ENCODE measurements at regions not wholly inside any gene's neighbourhood (a gene's known extent, or its start where the extent isn't known, plus 50 kb on each side); places are given as distances from the start of the nearest gene placed in this dataset.
A peak's percentile ranks its signal among the peaks of the same experiment; 100 is the strongest.

DNA sequence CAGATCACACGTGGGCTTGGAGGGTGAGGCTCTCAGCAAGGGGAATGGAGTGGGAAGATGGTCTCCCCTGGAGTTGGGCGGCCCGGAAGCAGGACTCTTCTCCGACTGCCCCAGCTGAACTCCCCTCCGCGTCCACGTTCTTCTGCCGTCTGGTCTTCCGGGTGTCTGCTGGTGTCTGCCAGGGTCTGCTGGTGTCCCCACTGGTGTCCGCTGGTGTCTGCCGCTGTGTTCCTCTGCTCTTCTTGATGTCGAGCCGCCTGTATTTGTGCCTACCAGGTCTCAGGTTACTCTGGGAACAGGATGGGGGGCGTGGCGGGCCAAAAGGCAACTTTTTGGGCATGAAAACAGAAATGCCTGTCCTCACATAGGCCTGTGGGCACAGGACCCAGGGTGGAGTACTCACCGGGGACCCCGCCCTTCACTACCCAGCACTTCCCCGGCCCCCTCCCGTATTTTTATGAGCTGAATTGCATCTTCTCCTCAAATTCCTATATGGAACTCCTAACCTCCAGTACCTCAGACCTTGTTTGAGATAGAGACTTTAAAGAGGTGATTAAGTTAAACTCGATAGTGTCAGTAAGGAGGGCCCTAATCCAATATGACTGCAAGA, 675.4 kb downstream of the SEMA5A start:
- DNase-seq = no peak

DNA sequence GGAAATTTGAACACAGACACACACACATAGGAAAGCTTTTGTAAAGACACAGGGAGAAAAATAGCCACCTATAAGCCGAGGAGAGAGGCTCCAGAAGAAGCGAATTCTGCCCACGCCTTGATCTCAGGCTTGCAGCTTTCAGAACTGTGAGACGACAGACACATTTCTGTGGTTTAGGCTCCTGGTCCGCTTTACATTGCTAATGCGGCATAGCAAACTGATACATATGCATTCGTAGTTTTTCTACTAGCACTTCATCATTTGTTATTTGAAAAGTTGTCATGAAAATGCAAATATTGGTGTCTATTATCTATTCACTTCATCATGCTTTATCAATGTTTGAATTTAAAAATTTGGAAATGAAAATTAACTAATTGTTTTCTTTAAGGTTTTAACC, 674.9 kb downstream of the SEMA5A start:
- DNase-seq = no peak

DNA sequence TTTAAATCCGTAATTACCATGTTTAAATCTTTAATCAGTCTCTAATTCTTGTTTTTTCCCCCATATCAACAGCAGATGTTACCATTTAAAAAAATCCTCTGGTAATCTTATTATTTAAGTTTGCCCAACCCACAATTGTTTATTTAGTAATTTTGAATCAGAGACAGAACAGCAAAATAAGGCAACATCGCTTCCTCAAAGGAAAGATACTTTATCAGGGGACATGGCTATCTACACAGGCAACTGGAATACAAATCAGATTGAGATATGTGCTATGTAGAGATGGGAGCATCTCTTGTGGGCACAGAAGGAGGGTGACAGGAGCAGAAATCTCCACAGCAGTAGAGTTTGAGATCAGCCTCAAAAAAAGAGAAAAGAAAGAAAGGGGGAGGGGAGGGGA, 674.4 kb downstream of the SEMA5A start:
- no peak for DNase-seq

DNA sequence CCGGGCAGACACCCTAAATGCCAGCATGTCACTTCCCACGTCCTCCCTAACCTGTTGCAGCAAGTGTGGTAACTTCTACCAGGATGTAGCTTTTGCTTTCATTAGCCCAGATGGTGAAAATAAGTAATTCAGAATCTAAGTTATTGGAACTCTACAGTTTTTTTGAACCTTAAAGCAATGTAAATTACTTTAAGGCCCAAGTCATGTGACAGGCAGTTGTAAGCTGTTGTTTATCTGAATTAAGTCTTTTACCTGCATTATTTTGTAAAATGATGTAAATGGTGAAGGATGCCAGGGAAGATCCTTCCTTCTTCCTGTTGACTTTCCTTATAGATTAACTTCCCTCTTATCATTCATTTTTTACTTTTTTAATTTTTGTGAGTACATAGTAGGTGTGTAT, 670.2 kb downstream of the SEMA5A start:
- no peak for DNase-seq

DNA sequence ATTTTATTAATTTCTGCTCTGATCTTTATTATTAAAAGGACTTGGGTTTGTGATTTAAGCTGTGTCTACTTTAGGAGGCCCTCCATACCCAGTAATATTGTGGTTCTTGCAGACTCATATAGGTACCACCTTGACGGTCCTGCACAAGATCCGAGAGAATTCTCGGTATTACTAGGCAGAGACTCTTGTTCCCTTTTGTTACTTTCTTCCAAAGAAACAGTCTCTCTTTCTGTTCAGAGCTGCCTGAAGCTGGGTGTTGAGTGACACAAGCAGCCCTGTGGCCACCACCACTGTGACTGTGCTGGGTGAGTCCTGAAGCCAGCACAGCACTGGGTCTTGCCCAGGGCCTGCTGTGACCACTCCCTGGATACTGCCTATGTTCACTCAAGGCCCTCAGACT, 666.6 kb downstream of the SEMA5A start:
- DNase-seq = no peak

DNA sequence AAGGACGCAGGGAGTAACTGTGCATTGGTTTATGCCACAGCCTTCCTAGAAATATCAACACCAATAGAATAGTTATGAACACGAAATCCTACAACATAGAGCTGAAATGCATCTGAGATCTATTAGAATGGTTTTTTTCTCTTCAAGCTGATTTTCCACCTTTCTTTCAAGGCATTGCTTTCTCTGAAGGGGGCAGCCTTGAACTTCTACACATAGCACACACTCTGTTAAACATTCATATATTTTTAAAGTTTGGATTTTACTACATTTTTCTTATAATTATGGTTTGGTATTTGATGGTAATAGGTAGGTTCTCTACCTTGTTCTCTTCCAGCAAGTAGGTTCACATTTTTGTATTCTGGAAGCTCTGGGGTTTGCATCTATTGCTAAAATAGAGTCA, 661.8 kb downstream of the SEMA5A start:
- DNase-seq = no peak

DNA sequence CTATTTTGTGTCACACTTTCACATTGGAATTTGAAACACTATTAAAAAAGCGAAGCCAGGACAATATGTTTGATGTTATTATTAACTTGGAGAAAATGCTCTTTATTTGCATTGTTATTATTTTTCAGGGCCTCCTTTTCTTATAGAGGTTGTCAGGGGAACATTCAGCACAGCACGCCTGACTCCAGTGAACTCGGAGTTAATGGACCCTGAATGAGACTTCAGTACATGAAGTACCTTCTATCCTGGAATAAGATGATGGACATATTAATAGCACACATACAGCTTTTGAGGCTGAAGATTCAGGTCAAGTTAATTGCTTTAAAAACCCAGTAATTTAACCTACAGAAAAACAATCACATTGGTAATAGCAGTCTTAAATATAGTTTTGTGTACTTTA, 652.9 kb downstream of the SEMA5A start:
- DNase-seq = no peak

DNA sequence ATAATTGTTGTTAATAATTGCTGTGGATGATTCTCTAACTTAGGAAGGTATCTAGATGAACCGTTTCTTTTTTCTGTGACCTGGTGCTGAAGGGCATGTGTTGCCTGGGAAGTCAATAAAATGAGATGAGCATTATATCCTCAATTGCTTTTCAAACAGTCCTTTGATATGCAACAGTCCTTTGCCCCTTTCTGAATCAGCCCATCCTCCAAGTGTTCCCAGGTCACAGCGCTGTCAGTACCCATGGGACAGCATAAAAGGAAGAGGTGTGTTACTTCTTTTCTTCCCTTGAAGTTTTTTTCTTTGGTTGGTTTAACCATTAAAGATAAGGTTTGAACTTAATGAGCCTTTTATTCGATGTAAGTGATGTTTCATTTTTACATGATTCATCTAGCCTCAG, 651.8 kb downstream of the SEMA5A start:
- no peak for DNase-seq

DNA sequence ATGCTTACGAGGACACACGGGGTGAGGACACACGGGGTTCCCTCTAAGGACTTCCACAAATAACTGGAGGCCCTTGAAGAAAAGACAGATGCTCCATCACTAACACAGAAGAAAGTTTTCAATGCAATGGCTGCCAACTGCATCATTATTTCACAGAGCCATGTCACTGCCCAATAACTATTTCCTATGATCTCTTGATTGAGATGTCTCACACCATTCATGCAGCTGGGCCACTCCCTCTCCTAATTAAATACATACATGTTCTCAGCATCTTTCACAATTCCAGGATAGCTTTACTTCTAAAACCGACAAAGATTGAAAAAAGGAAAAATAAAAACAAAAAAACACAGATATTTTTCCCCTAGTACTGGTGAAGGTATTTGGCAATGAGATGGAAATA, 650.8 kb downstream of the SEMA5A start:
- DNase-seq = no peak

DNA sequence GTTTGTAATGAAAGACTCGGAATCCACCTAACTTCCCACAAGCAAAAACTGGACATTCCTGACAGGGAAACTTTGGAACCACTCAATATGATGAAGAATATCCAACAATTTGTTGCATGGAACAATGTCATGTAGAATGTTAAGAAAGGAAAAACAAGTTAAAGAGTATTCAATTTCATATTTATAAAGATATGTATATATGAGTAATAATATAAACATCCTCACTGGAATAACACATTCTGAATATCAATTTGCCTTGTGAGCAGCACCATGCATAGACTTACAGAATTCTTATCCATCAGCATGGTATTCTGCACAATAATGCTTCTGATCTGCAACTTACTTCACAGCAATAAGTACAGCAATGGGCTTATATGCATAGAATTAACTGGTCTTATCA, 650.3 kb downstream of the SEMA5A start:
- DNase-seq = no peak

DNA sequence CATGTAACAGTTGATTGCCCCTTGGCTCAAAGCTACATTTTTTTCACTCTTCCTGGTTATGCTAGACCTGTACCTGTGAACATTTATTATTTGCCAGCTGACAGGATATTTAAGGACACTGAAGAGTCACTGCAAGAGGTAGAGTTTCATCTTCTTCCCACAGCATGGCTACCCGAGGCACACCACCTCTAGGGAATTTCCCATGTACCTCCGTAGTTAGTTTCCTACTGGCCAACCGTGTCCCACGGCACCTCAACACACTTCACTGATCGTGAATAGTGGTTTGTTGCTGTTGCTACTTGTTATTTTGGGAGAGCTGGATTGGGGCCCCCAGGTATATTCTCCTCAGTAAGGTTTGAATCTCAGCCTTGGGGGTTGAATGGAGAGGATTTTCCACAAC, 648.6 kb downstream of the SEMA5A start:
- no peak for DNase-seq

DNA sequence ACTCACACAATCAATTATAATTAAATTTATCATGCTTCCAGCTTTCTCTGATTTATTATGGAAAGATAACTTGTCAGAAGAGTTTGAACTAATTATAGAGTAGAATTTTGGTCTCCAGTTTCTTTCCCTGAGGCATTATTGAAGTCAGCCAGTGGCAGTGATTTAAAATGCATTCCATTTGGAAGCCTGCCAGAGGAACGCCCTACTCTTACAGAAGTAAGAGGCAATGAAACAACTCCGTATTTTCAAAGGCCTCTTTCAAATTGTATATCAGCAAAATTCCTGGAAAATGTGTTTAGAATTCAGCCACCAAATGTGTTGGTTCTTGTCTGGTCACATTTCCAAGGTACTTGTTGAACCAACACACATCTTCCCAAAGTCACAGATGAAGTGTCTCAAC, 640.9 kb downstream of the SEMA5A start:
- DNase-seq = peak; percentile 1

DNA sequence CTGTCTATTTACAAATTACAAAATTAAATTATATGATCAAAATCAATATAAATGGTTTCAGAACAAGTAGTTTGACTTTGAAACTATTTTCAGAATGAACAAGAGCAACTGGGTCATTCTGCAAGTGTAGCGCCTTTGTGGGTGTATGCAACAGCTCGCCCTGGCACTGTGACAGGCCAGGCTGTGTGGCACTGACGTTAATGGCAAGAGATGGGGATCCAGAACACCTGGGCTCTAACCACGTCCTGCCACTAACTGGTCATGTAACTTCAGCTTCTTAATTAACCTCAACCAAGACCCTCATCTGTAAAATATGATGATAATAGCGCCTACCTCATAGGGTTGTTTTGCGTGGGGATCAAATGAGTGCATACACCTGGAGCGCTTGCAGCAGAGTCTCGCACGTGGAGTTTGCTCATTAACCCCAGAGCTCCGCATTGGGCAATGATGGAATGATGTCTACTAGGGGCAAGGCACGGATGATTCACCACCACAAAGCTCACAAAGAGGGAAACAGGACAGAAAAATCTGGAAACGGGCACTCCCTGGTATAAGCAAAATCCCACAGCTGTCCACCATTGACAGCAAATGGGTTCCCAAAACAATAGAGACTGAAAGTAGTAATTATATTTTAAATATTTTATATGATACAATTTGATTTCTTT, 639.4 kb downstream of the SEMA5A start:
- no peak for DNase-seq

DNA sequence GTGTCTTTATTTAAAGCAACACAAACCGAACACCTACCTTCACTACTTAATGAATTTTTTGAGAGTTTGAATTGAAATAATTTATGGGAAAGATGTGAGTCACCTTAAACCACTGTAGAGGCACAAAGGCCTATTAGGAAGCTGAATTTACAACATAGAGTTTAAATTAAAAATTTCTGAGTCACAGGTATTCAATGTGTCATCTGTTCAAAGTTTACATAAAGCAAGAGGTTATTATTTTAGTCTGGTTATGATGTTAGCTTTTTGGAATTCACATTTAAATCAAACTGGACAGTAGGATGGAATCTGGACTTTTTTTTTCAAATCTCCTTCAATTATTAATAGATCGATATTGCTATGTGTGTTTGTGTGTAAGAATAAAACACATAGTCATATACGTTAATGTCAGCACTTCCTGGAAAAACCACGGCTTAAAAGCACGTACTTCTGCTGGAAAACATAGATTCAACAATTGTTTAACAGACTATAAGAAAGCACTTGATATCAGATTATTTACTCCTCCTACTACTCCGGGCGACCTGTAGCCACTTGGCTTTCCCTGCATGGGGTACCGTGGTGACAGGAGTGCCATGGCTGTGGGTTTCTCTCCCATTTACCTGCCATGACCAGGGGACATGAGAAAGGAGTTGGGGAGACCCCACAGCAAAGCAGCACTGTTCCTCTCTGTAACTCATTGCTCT, 638.6 kb downstream of the SEMA5A start:
- no peak for DNase-seq

DNA sequence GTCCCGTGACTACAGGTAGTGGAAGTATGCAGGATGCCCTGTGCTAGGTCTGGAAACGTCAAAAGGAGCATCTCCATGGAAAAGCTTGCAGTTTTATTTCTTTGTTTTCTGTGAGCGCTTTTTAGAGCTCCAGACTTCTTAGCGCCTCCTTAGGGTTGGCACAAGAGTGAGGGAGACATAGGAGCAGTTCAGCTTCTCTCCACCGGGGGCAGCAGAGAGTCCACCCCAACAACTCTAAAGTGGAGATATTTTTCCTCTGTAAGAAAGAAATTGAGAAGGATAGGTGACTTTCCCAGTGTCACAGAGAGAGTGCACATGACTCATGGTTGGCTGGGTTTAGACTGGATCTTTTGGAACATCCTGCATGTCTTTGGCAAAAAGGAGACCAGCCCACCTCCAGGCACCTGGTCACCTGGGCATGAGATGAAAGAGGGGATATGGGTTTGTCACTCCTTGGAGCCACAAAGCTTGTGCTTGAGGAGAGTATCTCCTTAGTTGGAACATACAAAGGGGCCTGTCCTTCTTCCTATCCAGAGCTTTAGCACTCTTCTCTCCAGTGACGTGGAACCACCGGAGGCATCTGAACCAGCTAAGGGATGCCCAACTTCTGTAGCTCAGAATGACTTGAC, 637.7 kb downstream of the SEMA5A start:
- DNase-seq = no peak

DNA sequence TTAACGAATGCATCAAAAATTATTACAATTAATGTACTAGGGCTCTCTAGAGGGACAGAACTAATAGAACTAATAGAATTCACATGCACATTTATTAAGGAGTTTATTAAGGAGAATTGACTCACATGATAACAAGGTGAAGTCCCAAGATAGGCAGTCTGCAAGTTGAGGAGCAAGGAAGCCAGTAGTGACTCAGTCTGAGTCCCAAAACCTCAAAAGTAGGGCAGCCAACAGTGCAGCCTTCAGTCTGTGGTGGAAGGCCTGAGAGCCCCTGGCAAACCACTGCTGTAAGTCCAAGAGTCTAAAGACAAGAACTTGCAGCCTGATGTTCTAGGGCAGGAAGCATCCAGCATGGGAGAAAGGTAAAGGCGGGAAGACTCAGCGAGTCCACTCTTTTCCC, 633.8 kb downstream of the SEMA5A start:
- DNase-seq = no peak

DNA sequence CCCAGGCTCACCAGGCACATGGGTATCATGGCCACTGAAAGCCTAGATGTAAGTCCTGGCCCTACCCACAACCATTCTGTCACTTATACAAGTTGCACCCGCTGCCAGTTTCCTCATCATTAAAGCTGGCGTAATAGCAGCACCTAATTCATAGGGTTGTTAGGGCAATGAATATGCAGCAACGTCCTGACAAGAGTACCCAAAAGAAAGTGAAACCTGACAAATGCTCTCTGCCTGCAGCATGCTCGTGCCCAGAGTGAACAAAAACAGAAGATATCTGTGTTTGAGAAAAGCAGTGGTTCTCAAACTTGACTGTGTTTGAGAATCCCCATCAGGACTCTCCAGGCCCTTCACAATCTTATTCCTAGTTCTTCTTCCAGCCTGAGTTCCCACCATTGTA, 632.4 kb downstream of the SEMA5A start:
- no peak for DNase-seq

DNA sequence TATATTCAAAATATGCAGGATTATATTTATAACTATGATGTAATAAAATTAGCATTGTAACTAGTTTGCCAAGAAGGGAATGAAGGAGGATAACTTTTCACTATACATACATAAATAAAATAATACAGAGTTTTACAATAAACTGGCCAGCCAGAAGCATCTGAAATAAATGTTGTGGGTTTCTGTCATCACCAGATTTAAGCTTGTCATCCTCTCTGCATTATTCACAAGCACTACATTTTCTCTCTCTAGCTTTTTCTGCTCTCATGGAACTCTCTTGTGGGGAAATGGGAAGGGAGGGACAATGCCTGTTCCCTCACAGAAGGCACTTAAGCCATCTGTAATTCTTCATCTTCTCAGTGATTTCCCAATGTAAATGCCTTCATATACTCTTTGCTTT, 626.8 kb downstream of the SEMA5A start:
- no peak for DNase-seq

DNA sequence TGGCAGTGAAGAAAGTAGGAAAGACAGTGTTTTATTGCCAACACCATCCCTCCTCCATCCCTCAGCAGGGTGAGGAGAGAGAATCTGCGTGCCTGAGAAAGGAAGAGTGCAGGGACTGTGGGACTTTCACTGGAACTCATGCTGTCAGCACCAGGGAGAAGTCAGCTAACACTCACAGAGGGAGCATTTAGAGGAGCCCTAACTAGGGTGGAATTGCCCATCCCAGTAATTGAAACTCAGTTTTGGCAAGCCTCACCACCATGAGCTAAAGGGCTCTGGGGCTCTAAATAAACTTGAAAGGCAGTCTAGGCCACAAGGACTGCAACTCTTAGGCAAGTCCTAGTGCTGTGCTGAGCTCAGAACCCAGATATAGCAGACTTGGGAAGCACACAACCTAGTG, 622.3 kb downstream of the SEMA5A start:
- no peak for DNase-seq

DNA sequence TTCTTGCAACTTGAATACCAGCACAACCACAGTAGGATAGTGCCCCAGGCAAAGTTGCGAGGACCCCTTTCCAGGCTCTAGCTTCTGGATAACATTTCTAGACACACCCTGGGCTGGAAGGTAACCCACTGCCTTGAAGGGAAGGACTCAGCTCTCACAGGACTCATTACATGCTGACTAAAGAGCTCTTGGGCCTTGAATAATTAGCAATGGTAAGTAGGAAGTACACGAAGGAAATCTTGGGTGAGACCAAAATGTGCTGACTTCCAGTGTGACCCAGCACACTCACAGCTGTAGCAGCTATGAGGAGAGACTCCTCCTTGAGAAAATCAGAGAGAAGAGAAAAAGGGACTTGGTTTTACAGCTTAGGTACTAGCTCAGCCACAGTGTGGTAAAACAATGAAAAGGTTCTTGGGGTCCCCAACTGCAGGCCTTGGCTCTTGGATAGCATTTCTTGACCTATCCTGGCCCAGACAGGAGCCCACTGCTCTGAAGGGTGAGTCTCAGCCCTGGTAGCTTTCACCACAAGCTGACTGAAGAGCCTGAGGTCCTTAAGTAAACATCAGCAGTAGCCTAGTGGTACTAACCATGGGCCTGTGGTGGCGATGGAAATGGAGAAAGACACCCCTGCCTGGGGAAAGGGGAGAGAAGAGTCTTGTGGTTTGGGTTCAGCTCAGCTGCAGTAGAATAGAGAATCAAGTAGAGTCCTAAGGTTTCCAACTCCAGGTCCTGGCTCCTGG, 621.7 kb downstream of the SEMA5A start:
- DNase-seq = no peak

DNA sequence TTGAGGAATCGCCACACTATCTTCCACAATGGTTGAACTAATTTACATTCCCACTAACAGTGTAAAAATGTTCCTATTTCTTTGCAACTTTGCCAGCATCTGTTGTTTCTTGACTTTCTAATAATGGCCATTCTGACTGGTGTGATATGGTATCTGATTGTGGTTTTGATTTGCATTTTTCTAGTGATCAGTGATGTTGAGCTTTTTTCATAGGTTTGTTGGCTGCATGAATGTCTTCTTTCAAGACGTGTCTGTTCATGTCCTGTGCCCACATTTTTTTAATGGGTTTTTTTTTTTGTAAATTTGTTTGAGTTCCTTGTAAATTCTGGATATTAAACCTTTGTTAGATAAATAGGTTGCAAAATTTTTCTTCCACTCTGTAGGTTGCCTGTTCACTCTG, 615.9 kb downstream of the SEMA5A start:
- DNase-seq = no peak

DNA sequence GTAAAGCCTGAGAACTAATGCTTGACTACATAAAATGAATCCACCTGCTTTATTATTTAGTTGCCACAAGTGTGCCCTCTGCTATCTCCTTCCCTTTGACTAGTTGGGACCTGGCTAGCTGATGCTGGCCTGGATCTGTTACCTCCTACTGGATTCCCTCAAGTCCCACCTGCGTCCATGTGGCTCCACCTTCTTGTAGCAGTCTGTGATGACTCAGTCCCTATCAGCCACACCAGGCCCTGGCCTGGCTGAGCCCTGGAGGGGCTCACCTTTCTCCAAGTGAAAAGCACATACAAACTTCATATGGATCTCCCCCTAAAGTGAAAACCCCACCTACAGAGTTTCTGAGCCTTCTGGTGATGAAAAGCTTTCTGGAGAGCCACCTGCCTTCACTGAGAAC, 611.4 kb downstream of the SEMA5A start:
- no peak for DNase-seq

DNA sequence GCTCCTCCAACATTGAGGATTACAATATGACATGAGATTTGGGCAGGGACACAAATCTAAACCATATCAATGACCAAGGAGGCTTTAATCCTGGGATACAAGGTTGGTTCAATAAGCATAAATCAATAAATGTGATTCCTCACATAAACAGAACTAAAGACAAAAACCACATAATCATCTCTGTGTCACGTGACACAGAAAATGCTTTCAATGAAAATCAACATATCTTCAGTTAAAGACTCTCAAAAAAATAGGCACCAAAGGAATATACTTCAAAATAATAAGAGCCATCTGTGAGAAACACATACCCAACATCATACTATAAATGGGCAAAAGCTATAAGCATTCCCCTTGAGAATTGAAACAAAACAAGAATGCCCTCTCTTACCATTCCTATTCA, 604.9 kb downstream of the SEMA5A start:
- DNase-seq = no peak

DNA sequence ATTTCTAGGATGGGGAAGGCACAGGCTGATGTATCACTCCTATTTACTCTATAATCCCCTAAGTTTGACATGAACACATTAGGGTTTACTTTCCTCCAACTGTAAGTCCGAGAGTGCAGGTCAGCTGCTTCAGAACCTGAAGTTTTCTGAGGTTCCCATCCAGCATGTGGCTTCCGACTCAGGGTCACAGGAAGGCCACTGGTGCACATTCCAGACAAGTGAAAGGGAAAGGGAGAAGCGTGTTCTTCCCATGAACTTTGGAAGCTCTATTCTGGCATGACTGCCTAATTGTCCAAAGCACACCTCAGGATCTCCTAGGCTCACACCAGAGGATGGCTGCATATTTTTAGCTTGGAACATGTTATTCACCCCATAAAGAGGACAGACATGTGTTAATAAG, 602.6 kb downstream of the SEMA5A start:
- DNase-seq = no peak
